OCI-LY7 (cell line): ENCODE measurements at regions not wholly inside any gene's neighbourhood (a gene's known extent, or its start where the extent isn't known, plus 50 kb on each side); places are given as distances from the start of the nearest gene placed in this dataset.

Experiments
- EZH2phosphoT487 ChIP-seq: fragments of 200-600 bp; sonication (generic); IDR thresholded peaks from 2 replicates; pipeline ENCODE4 v1.6.1; 2018; ENCODE audit warnings: low read depth, borderline replicate concordance, mild to moderate bottlenecking, mixed run types, antibody characterized with exemption, low read length, moderate library complexity, mixed read lengths
- TF ChIP-seq, protein P1 (sequence below): fragments of 200-600 bp; sonication (generic); conservative IDR thresholded peaks from 2 replicates; pipeline ENCODE4 v1.5.1; 2014; ENCODE audit warnings: mild to moderate bottlenecking, antibody characterized with exemption, low read length, moderate library complexity, mixed read lengths

DNA sequence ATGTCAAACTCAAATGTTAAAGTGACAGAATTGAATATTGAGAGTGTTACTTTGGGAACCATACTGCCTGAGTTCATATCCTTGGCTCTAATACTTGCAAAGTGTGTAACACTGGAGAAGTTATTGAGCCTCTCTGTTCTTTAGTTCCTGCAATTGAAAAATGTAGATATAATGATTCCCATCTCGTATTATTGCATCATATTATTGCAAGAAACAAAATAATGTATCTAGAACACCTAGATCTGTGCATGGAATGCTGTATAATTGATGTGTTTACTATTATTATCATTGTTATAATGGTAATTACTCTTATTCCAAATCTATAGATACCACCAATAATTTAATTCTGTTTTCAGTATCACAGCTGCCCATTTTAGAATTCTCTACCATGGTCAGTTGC lies 310.3 kb downstream of the GABRG2 start:
- TF ChIP-seq, protein P1, sequence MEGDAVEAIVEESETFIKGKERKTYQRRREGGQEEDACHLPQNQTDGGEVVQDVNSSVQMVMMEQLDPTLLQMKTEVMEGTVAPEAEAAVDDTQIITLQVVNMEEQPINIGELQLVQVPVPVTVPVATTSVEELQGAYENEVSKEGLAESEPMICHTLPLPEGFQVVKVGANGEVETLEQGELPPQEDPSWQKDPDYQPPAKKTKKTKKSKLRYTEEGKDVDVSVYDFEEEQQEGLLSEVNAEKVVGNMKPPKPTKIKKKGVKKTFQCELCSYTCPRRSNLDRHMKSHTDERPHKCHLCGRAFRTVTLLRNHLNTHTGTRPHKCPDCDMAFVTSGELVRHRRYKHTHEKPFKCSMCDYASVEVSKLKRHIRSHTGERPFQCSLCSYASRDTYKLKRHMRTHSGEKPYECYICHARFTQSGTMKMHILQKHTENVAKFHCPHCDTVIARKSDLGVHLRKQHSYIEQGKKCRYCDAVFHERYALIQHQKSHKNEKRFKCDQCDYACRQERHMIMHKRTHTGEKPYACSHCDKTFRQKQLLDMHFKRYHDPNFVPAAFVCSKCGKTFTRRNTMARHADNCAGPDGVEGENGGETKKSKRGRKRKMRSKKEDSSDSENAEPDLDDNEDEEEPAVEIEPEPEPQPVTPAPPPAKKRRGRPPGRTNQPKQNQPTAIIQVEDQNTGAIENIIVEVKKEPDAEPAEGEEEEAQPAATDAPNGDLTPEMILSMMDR: no peak
- no peak for TF ChIP-seq EZH2phosphoT487
